ENCODE measurements at regions not wholly inside any gene's neighbourhood (a gene's known extent, or its start where the extent isn't known, plus 50 kb on each side); places are given as distances from the start of the nearest gene placed in this dataset.
"Not testable (repeated sequence)": the region's sequence is repeated elsewhere in the genome, so short reads cannot be mapped to it uniquely, and the experiment has no call there.

GRCh38 chr7:68888971-68889385 is 709.3 kb upstream of the AUTS2 start:
- no peak for DNase-seq

- no peak for DNase-seq
These were observed 706.0 kb upstream of the AUTS2 start for GRCh38 chr7:68892236-68892635.

- no peak for DNase-seq
These were observed 704.9 kb upstream of the AUTS2 start for GRCh38 chr7:68893411-68893810.

GRCh38 chr7:68899156-68899555 is 699.1 kb upstream of the AUTS2 start:
- not testable (repeated sequence) for DNase-seq

GRCh38 chr7:68900096-68900495 is 698.2 kb upstream of the AUTS2 start:
- DNase-seq: no peak

- DNase-seq: no peak
These were observed 693.6 kb upstream of the AUTS2 start for GRCh38 chr7:68904630-68905029.

- no peak for DNase-seq
These were observed 686.5 kb upstream of the AUTS2 start for GRCh38 chr7:68911754-68912153.

- no peak for DNase-seq
These were observed 684.3 kb upstream of the AUTS2 start for GRCh38 chr7:68914006-68914405.

- no peak for DNase-seq
These were observed 681.1 kb upstream of the AUTS2 start for GRCh38 chr7:68917041-68917651.

GRCh38 chr7:68918621-68919020 is 679.7 kb upstream of the AUTS2 start:
- no peak for DNase-seq

- no peak for DNase-seq
These were observed 675.4 kb upstream of the AUTS2 start for GRCh38 chr7:68922850-68923249.

GRCh38 chr7:68925241-68925640 is 673.0 kb upstream of the AUTS2 start:
- DNase-seq: no peak

GRCh38 chr7:68929781-68930261 is 668.5 kb upstream of the AUTS2 start:
- DNase-seq: no peak

GRCh38 chr7:68936471-68937035 is 661.7 kb upstream of the AUTS2 start:
- no peak for DNase-seq

- DNase-seq: no peak
These were observed 660.1 kb upstream of the AUTS2 start for GRCh38 chr7:68938151-68938550.

- DNase-seq: no peak
These were observed 654.5 kb upstream of the AUTS2 start for GRCh38 chr7:68943786-68944185.

- DNase-seq: no peak
These were observed 642.6 kb upstream of the AUTS2 start for GRCh38 chr7:68955656-68956055.

- no peak for DNase-seq
These were observed 639.7 kb upstream of the AUTS2 start for GRCh38 chr7:68958571-68958970.

- no peak for DNase-seq
These were observed 634.7 kb upstream of the AUTS2 start for GRCh38 chr7:68963552-68963951.

- DNase-seq: no peak
These were observed 634.2 kb upstream of the AUTS2 start for GRCh38 chr7:68964060-68964459.

GRCh38 chr7:68965351-68965750 is 632.9 kb upstream of the AUTS2 start:
- no peak for DNase-seq

GRCh38 chr7:68967598-68967997 is 630.7 kb upstream of the AUTS2 start:
- no peak for DNase-seq

GRCh38 chr7:68969571-68969970 is 628.7 kb upstream of the AUTS2 start:
- DNase-seq: no peak

GRCh38 chr7:68971634-68972340 is 626.5 kb upstream of the AUTS2 start:
- no peak for DNase-seq

All from effector CD4-positive, alpha-beta T cell (primary cell).